Urinary bladder (tissue), 3 donors: ENCODE measurements at regions not wholly inside any gene's neighbourhood (a gene's known extent, or its start where the extent isn't known, plus 50 kb on each side); places are given as distances from the start of the nearest gene placed in this dataset.

Source experiments
- DNase-seq: peaks from one replicate; pipeline ENCODE4 v3.0.0-alpha.2; 2015; ENCODE audit errors: extremely low spot score
- H3K27ac ChIP-seq: one replicate; pipeline ENCODE4 v1.5.1; 2013; ENCODE audit warnings: low read depth, mild to moderate bottlenecking, moderate library complexity
- H3K36me3 ChIP-seq: one replicate; pipeline ENCODE4 v1.6.1; 2013; ENCODE audit warnings: mild to moderate bottlenecking, moderate library complexity; ENCODE audit not compliant: insufficient read depth
- H3K4me1 ChIP-seq: one replicate; pipeline ENCODE4 v1.6.1; 2013; ENCODE audit warnings: mild to moderate bottlenecking, moderate library complexity; ENCODE audit not compliant: insufficient read depth
- H3K4me3 ChIP-seq: one replicate; pipeline ENCODE4 v1.5.1; 2013; ENCODE audit warnings: low read depth, low read length
- WGBS: extraction: QIAGEN DNeasy Blood & Tissue Kit; methylation state at CpG from one replicate; pipeline ENCODE4 v1.1.7; 2013; 5-methylcytosine and 5-hydroxymethylcytosine counted together
- donor health status: healthy with polysubstance abuse.
- donor health status: healthy.

DNA sequence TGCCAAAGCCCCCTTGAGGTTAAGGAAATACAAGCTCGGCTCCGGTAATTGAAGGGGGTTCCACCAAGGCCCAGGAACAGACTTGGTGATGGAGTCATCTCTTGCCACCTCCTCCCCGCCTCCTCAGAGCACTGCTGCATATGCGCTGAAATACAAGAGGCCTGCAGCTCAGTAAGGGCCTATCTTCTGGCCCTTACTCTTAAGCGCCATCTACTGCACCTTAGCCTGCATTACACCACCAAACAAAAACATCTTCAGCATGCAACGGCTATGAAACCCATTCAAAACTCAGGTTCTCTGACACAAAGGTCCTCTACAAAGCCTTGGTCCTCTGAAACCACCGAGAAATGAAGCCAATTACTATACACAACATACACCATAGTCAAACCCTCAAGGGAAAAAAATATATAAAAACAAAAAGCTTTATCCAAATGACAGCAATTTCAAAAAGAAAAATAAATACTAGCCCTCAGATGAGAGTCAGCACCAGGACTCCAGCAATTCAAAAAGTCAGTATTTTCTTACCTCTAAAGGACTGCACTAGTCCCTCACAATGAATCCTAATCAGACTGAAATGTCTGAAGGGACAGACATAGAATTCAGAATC lies 176.8 kb upstream of the TBX20 start:
- H3K4me1 ChIP-seq, result no peaks in the 10 kb centered on the region
- 71% methylated on average over 7 of the region's 7 CpGs for WGBS
- no peak overlapping the region for H3K4me3 ChIP-seq
- H3K36me3 ChIP-seq, result no peaks in the 10 kb centered on the region
- H3K27ac ChIP-seq, result no peak overlapping the region
- no peak for DNase-seq

DNA sequence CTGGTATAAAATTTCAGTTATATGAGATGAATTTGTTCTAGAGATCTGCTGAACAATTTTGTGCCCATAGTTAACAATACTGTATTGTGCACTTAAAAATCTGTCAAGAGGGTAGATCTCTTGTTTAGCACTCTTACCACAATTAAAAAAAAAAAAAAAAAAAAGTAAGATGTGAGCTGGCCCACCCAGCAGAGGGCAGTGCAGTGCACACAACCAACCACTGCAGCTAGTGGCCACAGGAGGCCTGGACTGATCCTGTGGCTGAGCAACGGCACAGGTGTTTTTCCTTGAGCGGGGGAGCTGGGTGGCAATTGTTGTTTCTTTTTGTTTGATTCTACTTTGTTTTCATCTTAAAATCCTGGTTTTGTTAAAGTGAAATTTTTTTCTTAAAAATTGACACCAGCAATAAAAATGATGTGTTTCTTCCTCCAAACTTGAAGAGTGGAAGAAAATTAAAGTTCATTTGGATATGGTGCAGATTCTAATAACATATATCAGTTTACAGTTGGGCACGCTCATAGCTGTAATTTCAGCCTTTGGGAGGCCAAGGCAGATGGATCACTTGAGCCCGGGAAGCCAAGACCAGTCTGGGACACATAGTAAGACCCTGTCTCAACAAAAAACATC lies 171.1 kb upstream of the TBX20 start:
- 72% methylated on average over 4 of the region's 4 CpGs for WGBS
- no peak for DNase-seq
- Histone ChIP-seq H3K36me3 (no peaks in the 10 kb centered on the region), H3K4me1 (no peaks in the 10 kb centered on the region), H3K27ac (no peak overlapping the region), H3K4me3 (no peak overlapping the region)

DNA sequence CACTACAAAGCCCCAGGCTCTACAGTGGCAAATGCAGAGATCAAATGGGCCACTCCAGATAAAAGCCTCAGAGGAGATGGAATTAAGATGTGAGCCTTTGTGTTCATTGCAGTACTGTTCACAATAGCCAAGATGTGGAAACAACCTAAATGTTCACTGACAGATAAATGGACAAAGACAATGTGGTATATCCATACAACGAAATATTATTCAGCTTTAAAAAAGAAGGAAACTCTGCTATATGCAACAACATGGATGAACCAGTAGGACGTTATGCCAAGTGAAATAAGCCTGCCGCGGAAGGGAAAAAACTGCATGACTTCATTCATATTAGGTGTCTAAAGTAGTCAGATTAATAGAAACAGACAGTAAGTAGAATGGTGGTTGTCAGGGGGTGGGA lies 170.5 kb upstream of the TBX20 start:
- WGBS, result 90% methylated on average over 4 of the region's 4 CpGs
- H3K4me3 ChIP-seq, result no peak overlapping the region
- H3K4me1 ChIP-seq, result no peaks in the 10 kb centered on the region
- H3K27ac ChIP-seq, result no peak overlapping the region
- DNase-seq, result no peak
- no peaks in the 10 kb centered on the region for H3K36me3 ChIP-seq

DNA sequence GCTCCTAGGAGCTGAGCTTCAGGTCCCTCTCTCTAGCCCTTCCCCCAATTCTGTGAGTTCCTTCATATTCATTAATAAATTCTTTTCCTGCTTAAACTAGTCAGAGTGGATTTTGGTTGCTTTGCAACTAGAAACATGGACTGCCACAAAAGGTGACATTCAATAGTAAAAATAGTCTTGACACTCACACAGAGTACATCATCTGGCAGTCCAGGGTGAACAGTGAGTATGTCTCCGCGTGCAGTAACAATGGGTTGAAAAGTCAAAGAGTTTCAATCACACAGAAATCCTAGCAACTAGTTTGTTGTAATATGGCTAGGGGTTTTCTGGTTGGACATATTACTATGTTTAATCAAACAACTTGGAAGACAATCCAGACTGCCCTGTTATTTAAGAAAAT lies 168.8 kb upstream of the TBX20 start:
- WGBS, result 97% methylated on average over 2 of the region's 2 CpGs
- H3K4me1 ChIP-seq, result no peaks in the 10 kb centered on the region
- H3K4me3 ChIP-seq, result no peak overlapping the region
- no peak overlapping the region for H3K27ac ChIP-seq
- no peak for DNase-seq
- H3K36me3 ChIP-seq, result no peaks in the 10 kb centered on the region

DNA sequence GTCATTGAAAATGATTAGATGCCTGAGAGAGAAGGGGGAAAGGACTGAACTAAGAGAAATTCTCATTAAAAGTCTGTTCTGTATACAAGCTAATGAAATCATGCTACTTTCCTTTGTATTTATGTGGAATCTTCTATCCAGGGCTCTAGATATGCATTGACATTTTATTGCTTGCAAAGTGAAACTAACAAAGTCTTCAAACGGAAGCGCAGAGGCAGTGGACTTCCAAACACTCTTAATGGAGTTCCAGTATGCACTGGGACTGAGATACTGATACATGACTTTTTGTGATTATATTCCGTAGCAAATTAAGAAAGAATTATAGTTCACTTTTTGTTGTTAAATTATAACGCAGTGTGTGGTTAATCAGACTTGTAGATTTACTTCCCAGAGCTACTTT lies 166.8 kb upstream of the TBX20 start:
- Histone ChIP-seq H3K27ac (no peak overlapping the region), H3K4me3 (no peak overlapping the region), H3K4me1 (no peaks in the 10 kb centered on the region), H3K36me3 (no peaks in the 10 kb centered on the region)
- WGBS, result 20% methylated on average over 4 of the region's 4 CpGs
- no peak for DNase-seq

DNA sequence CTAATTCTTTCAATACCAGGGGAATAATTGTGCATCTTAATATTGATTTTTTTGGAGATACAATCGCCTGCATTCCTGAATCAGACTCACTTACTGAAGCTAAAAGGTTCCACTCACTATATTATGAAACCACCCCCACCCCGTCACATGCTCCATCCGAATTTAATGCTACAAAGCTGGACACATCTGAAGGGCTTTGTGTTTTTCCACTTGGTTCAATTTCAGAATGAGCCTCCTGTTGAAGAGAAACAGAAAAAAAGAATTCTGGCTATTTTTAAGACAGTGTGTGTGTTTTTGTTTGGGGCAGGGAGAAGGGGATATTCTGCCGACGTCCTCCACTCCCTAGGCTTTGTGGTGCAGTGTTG lies 165.5 kb upstream of the TBX20 start:
- DNase-seq, result no peak
- no peak overlapping the region for H3K27ac ChIP-seq
- H3K36me3 ChIP-seq, result no peaks in the 10 kb centered on the region
- H3K4me3 ChIP-seq, result no peak overlapping the region
- WGBS, result 76% methylated on average over 5 of the region's 5 CpGs
- no peaks in the 10 kb centered on the region for H3K4me1 ChIP-seq

DNA sequence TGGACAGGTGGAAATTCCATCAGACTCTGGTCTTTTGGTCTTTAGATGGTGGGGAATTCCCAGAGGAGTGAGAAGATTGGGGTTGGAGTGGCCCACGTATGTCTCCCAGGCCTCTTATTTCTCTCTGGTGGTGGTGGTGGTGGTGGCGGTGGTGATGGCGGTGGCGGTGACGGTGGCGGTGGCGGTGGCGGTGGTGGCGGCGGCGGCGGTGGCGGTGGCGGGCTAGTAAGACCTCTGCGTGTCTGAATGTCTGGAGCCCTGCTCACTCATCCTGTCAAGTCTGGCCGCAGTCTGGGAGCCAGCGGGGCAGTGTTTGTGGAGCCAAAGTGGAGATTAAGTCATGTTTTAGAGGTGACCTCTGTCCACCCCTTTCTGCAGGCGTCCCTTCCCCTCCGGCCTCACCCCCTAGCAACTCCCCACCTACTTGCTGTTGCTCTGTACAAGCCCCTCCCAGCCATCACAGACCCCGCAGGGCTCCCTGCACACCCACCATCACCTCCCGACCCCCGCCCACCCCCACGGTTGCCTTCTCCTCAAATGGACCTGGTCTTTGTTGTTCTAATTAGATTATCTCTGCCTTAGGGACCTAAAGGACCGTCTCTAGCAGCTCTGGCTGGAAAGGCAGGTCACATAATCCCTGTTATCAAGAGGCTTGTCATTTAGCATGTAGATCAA lies 165.0 kb upstream of the TBX20 start:
- Histone ChIP-seq H3K4me1 (no peaks in the 10 kb centered on the region), H3K27ac (no peak overlapping the region), H3K4me3 (no peak overlapping the region), H3K36me3 (no peaks in the 10 kb centered on the region)
- no peak for DNase-seq
- WGBS, result 87% methylated on average over 24 of the region's 24 CpGs

DNA sequence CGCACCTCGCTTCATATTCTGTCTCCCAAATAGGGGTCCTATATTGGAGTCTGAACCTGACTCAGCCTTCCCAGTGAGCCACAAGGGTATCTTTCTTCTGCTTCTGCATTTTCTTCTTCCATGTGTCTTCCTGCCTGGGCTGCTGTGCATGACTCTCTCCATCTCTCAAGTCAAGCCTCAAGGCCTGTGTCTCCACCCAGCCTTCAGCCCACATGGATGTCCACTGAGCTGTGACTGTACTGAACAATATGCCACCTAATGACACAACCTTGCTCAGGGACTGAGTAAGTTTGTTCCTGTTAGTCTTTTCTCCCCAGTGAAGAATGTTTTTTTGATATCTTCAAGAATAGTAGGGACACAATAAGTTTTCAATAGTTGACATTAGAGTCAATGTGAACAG lies 162.7 kb upstream of the TBX20 start:
- Histone ChIP-seq H3K4me1 (no peaks in the 10 kb centered on the region), H3K36me3 (no peaks in the 10 kb centered on the region), H3K4me3 (no peak overlapping the region), H3K27ac (no peak overlapping the region)
- WGBS, result 100% methylated on average over 2 of the region's 2 CpGs
- DNase-seq, result no peak

DNA sequence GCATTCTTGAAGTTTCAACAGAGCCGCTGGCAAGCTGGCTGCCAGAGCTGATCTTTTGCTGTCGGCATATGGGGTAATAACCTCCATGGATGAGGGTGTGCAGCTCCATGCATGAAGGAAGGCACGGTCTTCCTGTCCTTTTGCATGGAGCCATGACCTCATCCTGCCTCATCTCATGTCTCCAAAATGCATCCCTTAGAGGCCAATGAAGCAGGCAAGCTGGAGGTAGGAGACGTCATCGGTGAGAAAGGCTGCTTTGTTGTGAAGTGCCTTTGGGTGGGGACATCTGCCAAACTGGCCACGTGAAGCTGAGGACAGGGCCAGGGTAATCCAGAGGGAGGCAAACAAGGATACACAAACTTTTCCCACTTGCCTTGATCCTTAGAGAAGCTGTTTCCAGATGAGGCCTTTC lies 161.5 kb upstream of the TBX20 start:
- Histone ChIP-seq H3K36me3 (no peaks in the 10 kb centered on the region), H3K27ac (no peak overlapping the region), H3K4me3 (no peak overlapping the region), H3K4me1 (no peaks in the 10 kb centered on the region)
- DNase-seq, result no peak
- 38% methylated on average over 6 of the region's 6 CpGs for WGBS

DNA sequence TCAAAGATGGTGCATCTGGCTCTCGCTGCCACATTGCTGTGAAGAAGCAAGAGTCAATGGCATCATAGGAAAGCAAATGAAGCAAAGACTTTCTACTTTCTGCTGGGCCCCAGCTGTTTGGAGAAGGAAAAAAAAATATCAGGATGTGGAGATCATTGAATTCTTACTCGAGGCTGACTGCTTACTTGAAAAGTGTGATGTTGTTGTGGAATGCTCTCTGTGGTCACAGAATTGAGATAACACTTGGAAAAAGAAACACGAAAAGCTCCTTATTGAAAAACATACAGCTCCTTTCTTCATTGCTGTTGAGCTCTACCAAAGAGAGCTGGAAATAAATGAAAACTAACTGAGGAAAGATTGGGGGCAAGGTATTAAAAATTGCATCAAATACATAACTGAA lies 157.4 kb upstream of the TBX20 start:
- 61% methylated on average over 3 of the region's 3 CpGs for WGBS
- Histone ChIP-seq H3K27ac (no peak overlapping the region), H3K4me1 (no peaks in the 10 kb centered on the region), H3K4me3 (no peak overlapping the region), H3K36me3 (no peaks in the 10 kb centered on the region)
- DNase-seq, result no peak

DNA sequence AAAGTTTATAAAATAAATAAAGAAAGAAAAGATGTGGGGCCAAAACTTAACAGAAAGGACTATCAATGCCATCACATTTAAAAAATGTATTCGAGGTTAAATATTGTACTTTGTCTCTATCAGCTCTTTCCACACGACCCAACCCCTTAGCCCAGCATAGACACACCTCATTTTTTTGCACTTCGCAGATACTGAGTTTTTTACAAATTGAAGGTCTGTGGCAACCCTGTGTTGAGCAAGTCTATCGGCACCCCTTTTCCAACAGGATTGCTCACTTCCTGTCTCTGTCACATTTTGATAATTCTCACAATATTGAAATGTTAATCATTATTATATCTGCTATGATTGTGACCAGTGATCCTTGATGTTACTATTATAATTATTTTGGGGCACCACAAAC lies 151.6 kb upstream of the TBX20 start:
- H3K27ac ChIP-seq, result no peak overlapping the region
- no peak for DNase-seq
- WGBS, result 71% methylated on average over 4 of the region's 4 CpGs
- H3K4me1 ChIP-seq, result no peaks in the 10 kb centered on the region
- H3K4me3 ChIP-seq, result no peak overlapping the region
- no peaks in the 10 kb centered on the region for H3K36me3 ChIP-seq

DNA sequence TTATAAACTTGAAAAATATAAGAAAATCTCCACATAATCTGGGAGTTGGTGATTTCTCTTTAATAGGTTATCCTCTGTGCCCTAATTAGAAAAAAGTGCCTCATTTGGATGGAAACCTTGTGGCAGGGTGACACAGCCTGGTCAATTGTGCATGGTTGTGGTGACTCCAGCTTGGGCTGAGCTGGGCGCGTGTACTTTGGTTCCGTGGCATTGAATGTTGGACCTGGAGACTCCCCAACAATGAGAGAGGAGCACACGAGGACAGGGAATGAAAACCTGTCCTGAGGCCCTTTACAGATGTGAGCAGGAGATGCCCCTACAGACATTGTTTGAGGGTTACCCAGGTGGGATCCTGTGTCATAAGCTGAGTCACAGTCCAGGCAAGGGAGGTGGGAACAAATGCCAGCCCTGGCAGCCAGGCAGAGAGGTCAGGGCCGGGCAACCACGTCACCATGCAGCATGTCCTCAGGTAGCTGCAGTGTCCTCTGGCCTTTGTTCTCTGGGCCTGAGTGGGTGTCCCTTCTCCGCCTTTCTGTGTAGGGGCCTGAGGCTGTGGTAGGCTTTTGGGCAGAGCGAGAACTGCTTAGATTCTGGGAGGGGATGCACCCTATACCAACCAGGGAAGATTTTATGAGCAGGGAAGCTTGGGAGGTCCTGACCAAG lies 147.4 kb upstream of the TBX20 start:
- Histone ChIP-seq H3K4me1 (no peaks in the 10 kb centered on the region), H3K36me3 (no peaks in the 10 kb centered on the region), H3K27ac (no peak overlapping the region), H3K4me3 (no peak overlapping the region)
- WGBS, result 95% methylated on average over 8 of the region's 8 CpGs
- DNase-seq, result no peak

DNA sequence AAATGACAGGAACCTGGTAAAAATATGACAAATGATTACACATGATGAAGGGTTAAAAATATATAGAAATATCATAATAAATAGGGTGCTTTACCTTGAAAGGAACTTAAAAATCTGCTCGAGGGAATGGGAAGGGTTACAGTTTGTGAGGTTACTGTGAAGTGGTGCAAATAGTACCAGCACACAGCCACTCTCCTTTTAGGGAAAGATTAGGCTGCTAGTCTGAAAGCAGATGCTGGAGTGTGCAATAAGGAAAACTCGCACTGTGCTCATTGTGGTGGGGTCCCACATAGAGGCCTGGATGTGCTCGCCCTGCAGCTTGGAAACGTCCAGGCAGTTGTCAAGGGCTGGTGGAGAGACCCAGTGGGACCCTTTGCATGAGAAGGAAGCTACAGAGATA lies 145.9 kb upstream of the TBX20 start:
- Histone ChIP-seq H3K4me3 (no peak overlapping the region), H3K27ac (no peak overlapping the region), H3K4me1 (no peaks in the 10 kb centered on the region), H3K36me3 (no peaks in the 10 kb centered on the region)
- no peak for DNase-seq
- WGBS, result 70% methylated on average over 4 of the region's 4 CpGs

DNA sequence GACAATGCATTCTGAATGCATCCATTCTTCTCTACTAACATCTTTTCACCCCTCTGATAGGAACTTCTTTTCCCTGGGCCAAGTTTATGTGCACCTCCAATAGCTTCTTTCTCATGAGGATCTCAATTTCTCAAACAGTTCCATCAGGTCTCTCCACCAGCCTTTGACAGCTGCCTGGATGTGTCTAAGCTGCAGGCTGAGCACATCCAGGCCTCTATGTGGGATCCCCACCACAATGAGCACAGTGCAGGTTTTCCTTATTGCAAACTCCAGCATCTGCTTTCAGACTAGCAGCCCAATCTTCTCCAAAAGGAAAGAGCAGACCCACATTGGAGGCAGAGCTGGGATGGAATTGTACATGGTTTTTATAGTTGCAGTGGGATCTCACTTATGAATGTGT lies 145.3 kb upstream of the TBX20 start:
- DNase-seq, result no peak
- Histone ChIP-seq H3K27ac (no peak overlapping the region), H3K4me1 (no peaks in the 10 kb centered on the region), H3K36me3 (no peaks in the 10 kb centered on the region), H3K4me3 (no peak overlapping the region)
